Fibroblast of lung (primary cell): ENCODE measurements at regions not wholly inside any gene's neighbourhood (a gene's known extent, or its start where the extent isn't known, plus 50 kb on each side); places are given as distances from the start of the nearest gene placed in this dataset.

Source experiments
- CTCF ChIP-seq, 2 donors: IDR thresholded peaks in 1 of 2; conservative IDR thresholded peaks in 1 of 2; 1 replicate in 1 of 2; 2 replicates in 1 of 2; pipeline ENCODE4 v1.5.1; 2011 to 2012; ENCODE audit warnings: low read length in 2 of 2, control low read depth in 1 of 2, inconsistent platforms in 1 of 2, low read depth in 1 of 2, mild to moderate bottlenecking in 1 of 2
- EZH2 ChIP-seq: IDR thresholded peaks from 2 replicates; pipeline ENCODE4 v1.5.1; 2012; ENCODE audit warnings: low read length, control low read depth, mild to moderate bottlenecking; ENCODE audit errors: missing control alignments

GRCh38 chr7:42674541-42674940, 237.3 kb downstream of the C7orf25 start:
- no peak for TF ChIP-seq CTCF (conservative IDR thresholded peaks at IDR 0.05 in 1 of 2, IDR thresholded peaks at IDR 0.05 in 1 of 2; ENCODE audit: low read depth in 1 of 2, low read length in 2 of 2)
- TF ChIP-seq EZH2: no peak
